ENCODE measurements at regions not wholly inside any gene's neighbourhood (a gene's known extent, or its start where the extent isn't known, plus 50 kb on each side); places are given as distances from the start of the nearest gene placed in this dataset.

GRCh38 chr21:38929142-38929541 lies 123.4 kb downstream of the ETS2 start:
- no peaks in the 10 kb centered on the region for H3K36me3 ChIP-seq (ENCODE audit: control insufficient read depth in 2 of 2, insufficient read depth in 2 of 2, low read length in 1 of 2)
- RAD21 ChIA-PET (ENCODE audit: unreplicated experiment): no interaction called here
- H3K4me1 ChIP-seq (ENCODE audit: control insufficient read depth, insufficient read depth, low read length): no peaks in the 10 kb centered on the region
- H2AFZ ChIP-seq (ENCODE audit: control insufficient read depth, low read depth, low read length): no peak overlapping the region
- no peaks in the 10 kb centered on the region; a peak in 1 of 4 replicates for H3K27me3 ChIP-seq (replicated peaks in 1 of 2; ENCODE audit: control insufficient read depth in 2 of 2, insufficient read depth in 2 of 2, low read length in 1 of 2)
- in situ Hi-C loops (cut with MboI): no loop called here
- H3K4me3 ChIP-seq: no peak overlapping the region
- FAIRE-seq (no peak), ATAC-seq (no peak), DNase-seq (ENCODE audit: low read depth, low spot score) (no peak)
- no TSS peak for BruUV-seq (replicated peaks)
- no peaks in the 10 kb centered on the region for H3K9me3 ChIP-seq (replicated peaks; ENCODE audit: control insufficient read depth, insufficient read depth, low read length)
- SMC1A ChIA-PET (ENCODE audit: uncharacterized antibody, unreplicated experiment): no interaction called here
- H3K4me2 ChIP-seq (ENCODE audit: control insufficient read depth, insufficient read depth): no peak overlapping the region
- H3K27ac ChIP-seq (ENCODE audit: control insufficient read depth, insufficient read depth): no peak overlapping the region
- intact Hi-C loops (cut with micrococcal nuclease; ENCODE audit: unreplicated experiment): no loop called here
- H3K79me2 ChIP-seq (ENCODE audit: control insufficient read depth, insufficient read depth, low read length): no peaks in the 10 kb centered on the region
- 0% methylated on average over 1 of the region's 1 CpG for WGBS (ENCODE audit: insufficient coverage, insufficient replicate concordance, low lambda C conversion rate, missing lambda C conversion rate)
- no peak overlapping the region for H3K9ac ChIP-seq (ENCODE audit: control insufficient read depth, insufficient read depth, low read length)
- CTCF ChIA-PET: no interaction called here
- POLR2A ChIA-PET: no interaction called here
- no peaks in the 10 kb centered on the region for H4K20me1 ChIP-seq (ENCODE audit: control insufficient read depth, insufficient read depth)
- no peak for TF ChIP-seq TARDBP (IDR thresholded peaks at IDR 0.05; ENCODE audit: borderline replicate concordance)
- no peak for TF ChIP-seq YY1 (IDR thresholded peaks at IDR 0.05; ENCODE audit: low read depth, low read length)
- no peak for TF ChIP-seq KLF5 (IDR thresholded peaks at IDR 0.05; ENCODE audit: partially characterized antibody)
- no peak for TF ChIP-seq JUND (IDR thresholded peaks at IDR 0.05; ENCODE audit: low read depth, low read length)
- no peak for TF ChIP-seq PML (IDR thresholded peaks at IDR 0.05; ENCODE audit: low read length)
- TF ChIP-seq E2F4 (IDR thresholded peaks at IDR 0.05; ENCODE audit: low read depth, low read length): no peak
- no peak for TF ChIP-seq NR2C2 (IDR thresholded peaks at IDR 0.05; ENCODE audit: borderline replicate concordance, control insufficient read depth, insufficient read length, low read depth)
- no peak for TF ChIP-seq NFIC (IDR thresholded peaks at IDR 0.05; ENCODE audit: low read depth, low read length)
- TF ChIP-seq SRF (IDR thresholded peaks at IDR 0.05; ENCODE audit: low read depth in 2 of 2, low read length in 2 of 2): no peak
- TF ChIP-seq STAT3 (IDR thresholded peaks at IDR 0.05; ENCODE audit: low read depth, low read length): no peak
- TF ChIP-seq BMI1 (IDR thresholded peaks at IDR 0.05; ENCODE audit: borderline replicate concordance): no peak

Data from GM12878 (cell line).